OCI-LY3 (cell line): ENCODE measurements at regions not wholly inside any gene's neighbourhood (a gene's known extent, or its start where the extent isn't known, plus 50 kb on each side); places are given as distances from the start of the nearest gene placed in this dataset.

Experiments
- EZH2phosphoT487 ChIP-seq: fragments of 200-600 bp; shearing (Covaris generic); IDR thresholded peaks from 2 replicates; pipeline ENCODE4 v1.6.1; 2018; ENCODE audit warnings: antibody characterized with exemption, mixed run types, low read depth
- TF ChIP-seq, protein P1 (sequence below): fragments of 200-600, 300-600 bp; sonication (generic); IDR thresholded peaks from 2 replicates; pipeline ENCODE4 v1.5.1; 2014; ENCODE audit warnings: antibody characterized with exemption, low read length, low read depth

DNA sequence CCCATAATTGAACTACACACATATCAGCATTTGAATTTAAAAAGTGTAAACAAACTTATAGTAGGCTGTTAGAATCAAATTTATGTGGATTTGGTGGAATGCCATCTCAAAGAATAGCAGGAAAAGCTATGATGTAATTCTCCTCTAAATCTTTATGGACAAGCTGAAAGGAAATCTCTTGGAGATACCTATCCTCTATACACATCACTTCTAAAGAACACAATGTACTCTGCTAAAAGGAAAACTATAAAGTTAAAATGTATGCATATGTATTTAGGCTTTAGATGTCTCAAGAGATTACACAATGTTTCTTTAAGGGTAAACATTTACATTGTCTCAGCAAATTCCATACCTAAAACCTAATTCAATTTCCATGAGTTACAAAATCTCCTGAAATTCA is 323.3 kb downstream of the CRPPA start:
- TF ChIP-seq, protein P1, sequence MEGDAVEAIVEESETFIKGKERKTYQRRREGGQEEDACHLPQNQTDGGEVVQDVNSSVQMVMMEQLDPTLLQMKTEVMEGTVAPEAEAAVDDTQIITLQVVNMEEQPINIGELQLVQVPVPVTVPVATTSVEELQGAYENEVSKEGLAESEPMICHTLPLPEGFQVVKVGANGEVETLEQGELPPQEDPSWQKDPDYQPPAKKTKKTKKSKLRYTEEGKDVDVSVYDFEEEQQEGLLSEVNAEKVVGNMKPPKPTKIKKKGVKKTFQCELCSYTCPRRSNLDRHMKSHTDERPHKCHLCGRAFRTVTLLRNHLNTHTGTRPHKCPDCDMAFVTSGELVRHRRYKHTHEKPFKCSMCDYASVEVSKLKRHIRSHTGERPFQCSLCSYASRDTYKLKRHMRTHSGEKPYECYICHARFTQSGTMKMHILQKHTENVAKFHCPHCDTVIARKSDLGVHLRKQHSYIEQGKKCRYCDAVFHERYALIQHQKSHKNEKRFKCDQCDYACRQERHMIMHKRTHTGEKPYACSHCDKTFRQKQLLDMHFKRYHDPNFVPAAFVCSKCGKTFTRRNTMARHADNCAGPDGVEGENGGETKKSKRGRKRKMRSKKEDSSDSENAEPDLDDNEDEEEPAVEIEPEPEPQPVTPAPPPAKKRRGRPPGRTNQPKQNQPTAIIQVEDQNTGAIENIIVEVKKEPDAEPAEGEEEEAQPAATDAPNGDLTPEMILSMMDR = no peak
- no peak for TF ChIP-seq EZH2phosphoT487
